IMR-90 (cell line): ENCODE measurements at regions not wholly inside any gene's neighbourhood (a gene's known extent, or its start where the extent isn't known, plus 50 kb on each side); places are given as distances from the start of the nearest gene placed in this dataset.

Source experiments
- ATAC-seq: fragments of 200-7000 bp; cut with Tn5 transposase; 2 replicates; pipeline ENCODE4 v1.9.1; 2020; ENCODE audit warnings: low read depth, mild to moderate bottlenecking, moderate library complexity
- BruUV-seq: library from RNA; stranded (reverse); fragments of 400-500 nt; replicated peaks from 2 replicates; lab custom pipeline; 2021; lab: Mats Ljungman, UMichigan
- CTCF ChIA-PET: fragments of 300-600 bp; formaldehyde crosslinking; extraction: SDS; loops from one replicate; lab custom pipeline; 2021; ENCODE audit warnings: antibody characterized with exemption; lab: Yijun Ruan, JAX
- POLR2A ChIA-PET: fragments of 300-600 bp; sonication (Branson Sonifier 250); formaldehyde crosslinking; loops from one replicate; lab custom pipeline; 2022; ENCODE audit warnings: antibody characterized with exemption; ENCODE audit not compliant: unreplicated experiment; lab: Charles Lee
- DNase-seq: peaks from one replicate; pipeline ENCODE4 v3.0.0; 2013
- H2AFZ ChIP-seq: replicated peaks from 2 replicates; pipeline ENCODE3; 2013; ENCODE audit warnings: low read length, mild to moderate bottlenecking; ENCODE audit not compliant: poor library complexity
- H2AK5ac ChIP-seq: 2 replicates; pipeline ENCODE4 v1.6.1; 2013; ENCODE audit warnings: low read depth, low read length, inconsistent platforms
- H2AK9ac ChIP-seq: replicated peaks from 2 replicates; pipeline ENCODE3; 2013; ENCODE audit warnings: mild to moderate bottlenecking, low read depth, low read length, moderate library complexity; ENCODE audit not compliant: poor library complexity
- H2BK120ac ChIP-seq: 2 replicates; pipeline ENCODE4 v1.6.1; 2013; ENCODE audit warnings: low read depth, low read length, inconsistent platforms
- H2BK15ac ChIP-seq: 3 replicates; pipeline ENCODE4 v1.6.1; 2013; ENCODE audit warnings: low read depth, low read length, inconsistent platforms
- H2BK20ac ChIP-seq: 2 replicates; pipeline ENCODE4 v1.6.1; 2013; ENCODE audit warnings: low read depth, mild to moderate bottlenecking, inconsistent platforms, low read length, moderate library complexity
- H2BK5ac ChIP-seq: 2 replicates; pipeline ENCODE4 v1.6.1; 2013; ENCODE audit warnings: mild to moderate bottlenecking, low read depth, low read length, inconsistent platforms; ENCODE audit not compliant: poor library complexity, severe bottlenecking
- H3K14ac ChIP-seq: replicated peaks from 2 replicates; pipeline ENCODE4 v1.6.1; 2013; ENCODE audit warnings: low read depth, low read length, inconsistent platforms
- H3K18ac ChIP-seq: 2 replicates; pipeline ENCODE4 v1.6.1; 2013; ENCODE audit warnings: low read depth, low read length, control low read depth
- H3K23ac ChIP-seq: 2 replicates; pipeline ENCODE4 v1.6.1; 2013; ENCODE audit warnings: low read depth, low read length, inconsistent platforms
- H3K27ac ChIP-seq: 2 replicates; pipeline ENCODE4 v1.5.1; 2013; ENCODE audit warnings: mild to moderate bottlenecking, control low read depth, low read length; ENCODE audit not compliant: insufficient read depth
- H3K27me3 ChIP-seq: 2 replicates; pipeline ENCODE4 v1.6.1; 2013; ENCODE audit warnings: low read length; ENCODE audit not compliant: control insufficient read depth, insufficient read depth
- H3K36me3 ChIP-seq: 2 replicates; pipeline ENCODE4 v1.6.1; 2013; ENCODE audit warnings: low read length, mixed read lengths; ENCODE audit not compliant: control insufficient read depth, insufficient read depth
- H3K4ac ChIP-seq: 2 replicates; pipeline ENCODE4 v1.6.1; 2013; ENCODE audit warnings: low read depth, low read length, inconsistent platforms
- H3K4me1 ChIP-seq: 2 replicates; pipeline ENCODE4 v1.6.1; 2013; ENCODE audit warnings: low read length, mixed read lengths; ENCODE audit not compliant: control insufficient read depth, insufficient read depth
- H3K4me2 ChIP-seq: 2 replicates; pipeline ENCODE4 v1.6.1; 2013; ENCODE audit warnings: low read depth, mild to moderate bottlenecking, control low read depth, low read length, moderate library complexity
- H3K4me3 ChIP-seq: 2 replicates; pipeline ENCODE4 v1.5.1; 2013; ENCODE audit warnings: low read depth, mild to moderate bottlenecking, control low read depth, low read length, moderate library complexity; ENCODE audit not compliant: insufficient read depth
- H3K56ac ChIP-seq: 2 replicates; pipeline ENCODE4 v1.6.1; 2013; ENCODE audit warnings: low read length, inconsistent platforms; ENCODE audit not compliant: insufficient read depth; ENCODE audit errors: extremely low read depth
- H3K79me1 ChIP-seq, 2 experiments: 2 replicates each; pipeline ENCODE4 v1.6.1; 2013; ENCODE audit warnings: low read length in 2 of 2, inconsistent platforms in 1 of 2, low read depth in 1 of 2
- H3K9ac ChIP-seq: 2 replicates; pipeline ENCODE4 v1.6.1; 2013; ENCODE audit warnings: low read depth, low read length, control low read depth
- H3K9me1 ChIP-seq: 2 replicates; pipeline ENCODE4 v1.6.1; 2013; ENCODE audit warnings: low read length, inconsistent platforms; ENCODE audit not compliant: insufficient read depth
- H3K9me3 ChIP-seq: 2 replicates; pipeline ENCODE4 v1.6.1; 2013; ENCODE audit warnings: low read length; ENCODE audit not compliant: control insufficient read depth, insufficient read depth
- H4K20me1 ChIP-seq: 2 replicates; pipeline ENCODE4 v1.6.1; 2013; ENCODE audit warnings: low read length, inconsistent platforms; ENCODE audit not compliant: insufficient read depth
- H4K5ac ChIP-seq: 2 replicates; pipeline ENCODE4 v1.6.1; 2013; ENCODE audit warnings: mild to moderate bottlenecking, low read depth, low read length, control low read depth
- H4K8ac ChIP-seq, 2 experiments: 2 replicates each; pipeline ENCODE4 v1.6.1; 2013; ENCODE audit warnings: low read depth in 2 of 2, low read length in 2 of 2, control low read depth in 1 of 2, inconsistent platforms in 1 of 2
- H4K91ac ChIP-seq: 2 replicates; pipeline ENCODE4 v1.6.1; 2013; ENCODE audit warnings: low read depth, low read length, inconsistent platforms; ENCODE audit not compliant: insufficient read depth
- CHD1 ChIP-seq: IDR thresholded peaks from 2 replicates; pipeline ENCODE4 v1.6.1; 2012; ENCODE audit warnings: low read depth, low read length, improper control_type of control experiment
- ELK1 ChIP-seq: fragments of 150-350 bp; IDR thresholded peaks from 2 replicates; pipeline ENCODE4 v1.6.1; 2016; ENCODE audit warnings: low read depth, mild to moderate bottlenecking, low read length, moderate library complexity, borderline replicate concordance
- FOS ChIP-seq: fragments of 150-350 bp; IDR thresholded peaks from 2 replicates; pipeline ENCODE4 v1.6.1; 2016; ENCODE audit warnings: low read depth, low read length
- MAFK ChIP-seq: IDR thresholded peaks from 2 replicates; pipeline ENCODE4 v1.6.1; 2012; ENCODE audit warnings: low read depth, low read length, improper control_type of control experiment
- MAZ ChIP-seq: IDR thresholded peaks from 2 replicates; pipeline ENCODE4 v1.6.1; 2012; ENCODE audit warnings: low read depth, mild to moderate bottlenecking, low read length, improper control_type of control experiment, moderate library complexity, borderline replicate concordance
- MXI1 ChIP-seq: IDR thresholded peaks from 2 replicates; pipeline ENCODE4 v1.6.1; 2012; ENCODE audit warnings: low read depth, mild to moderate bottlenecking, low read length, moderate library complexity, borderline replicate concordance
- NFE2L2 ChIP-seq: fragments of 150-350 bp; IDR thresholded peaks from 2 replicates; pipeline ENCODE4 v1.6.1; 2016; ENCODE audit warnings: low read depth, mild to moderate bottlenecking, low read length
- POLR2A ChIP-seq: IDR thresholded peaks from 2 replicates; pipeline ENCODE4 v1.6.1; 2012; ENCODE audit warnings: mild to moderate bottlenecking, low read depth, low read length
- RFX5 ChIP-seq: IDR thresholded peaks from 2 replicates; pipeline ENCODE4 v1.8.0; 2012; ENCODE audit warnings: low read depth, mild to moderate bottlenecking, low read length, moderate library complexity
- SMC3 ChIP-seq: fragments of 150-350 bp; IDR thresholded peaks from 2 replicates; pipeline ENCODE4 v1.6.1; 2016; ENCODE audit warnings: low read depth, mild to moderate bottlenecking, antibody characterized with exemption, low read length, moderate library complexity
- USF2 ChIP-seq: fragments of 150-350 bp; IDR thresholded peaks from 2 replicates; pipeline ENCODE4 v1.6.1; 2017; ENCODE audit warnings: mild to moderate bottlenecking, antibody characterized with exemption, low read length, low read depth
- WGBS, 2 experiments: methylation state at CpG; one replicate each; pipeline versions ENCODE4 v1.1.5 to v1.1.7; 2013; ENCODE audit warnings: missing lambda C conversion rate in 2 of 2; ENCODE audit not compliant: insufficient read length in 1 of 2; ENCODE audit errors: extremely low coverage in 2 of 2; 5-methylcytosine and 5-hydroxymethylcytosine counted together
- dilution Hi-C: fragments of 300-500 bp; cut with HindIII; formaldehyde crosslinking; loops from one replicate; pipeline ENCODE4 v1.14.3; 2018; ENCODE audit warnings: low sequenced_read_pairs; ENCODE audit not compliant: unreplicated experiment
- in situ Hi-C: fragments of 300-500 bp; cut with MboI; formaldehyde crosslinking; loops from 3 replicates; pipeline ENCODE4 v1.14.3; 2019; ENCODE audit warnings: low sequenced_read_pairs, inconsistent platforms, mixed read lengths
- intact Hi-C: fragments of 100-400 bp; cut with micrococcal nuclease; formaldehyde crosslinking; loops from 2 replicates; pipeline ENCODE4 v1.10.0; 2022

- ChIA-PET CTCF (no interaction called here), POLR2A (no interaction called here)
- H2AK9ac ChIP-seq, result no peak overlapping the region
- H3K4me3 ChIP-seq, result no peak overlapping the region
- no peak overlapping the region for H4K5ac ChIP-seq
- no peak for ATAC-seq
- dilution Hi-C loops, result no loop called here
- H2AK5ac ChIP-seq, result no peak overlapping the region
- no peaks in the 10 kb centered on the region for H3K9me1 ChIP-seq
- peaks cover 17% of the 10 kb centered on the region for H3K9me3 ChIP-seq
- H3K36me3 ChIP-seq, result no peaks in the 10 kb centered on the region
- no peaks in the 10 kb centered on the region for H3K4me1 ChIP-seq
- WGBS, 2 experiments, result no CpG with 5 or more reads among the region's 1 CpG
- no peaks in the 10 kb centered on the region for H4K20me1 ChIP-seq
- no peak overlapping the region for H3K14ac ChIP-seq
- no peak overlapping the region for H3K18ac ChIP-seq
- no peak for DNase-seq
- TF ChIP-seq SMC3 (no peak), MAZ (no peak), POLR2A (no peak), MXI1 (no peak), ELK1 (no peak), USF2 (no peak), FOS (no peak), RFX5 (no peak), NFE2L2 (no peak), MAFK (no peak), CHD1 (no peak)
- intact Hi-C loops, result no loop called here
- no peak overlapping the region for H3K27ac ChIP-seq
- no TSS peak for BruUV-seq
- H2AFZ ChIP-seq, result no peak overlapping the region
- H4K91ac ChIP-seq, result no peak overlapping the region
- H2BK20ac ChIP-seq, result no peak overlapping the region
- no peaks in the 10 kb centered on the region for H3K79me1 ChIP-seq
- no peaks in the 10 kb centered on the region for H3K27me3 ChIP-seq
- H2BK5ac ChIP-seq, result no peak overlapping the region
- no peak overlapping the region for H3K56ac ChIP-seq
- H2BK120ac ChIP-seq, result no peak overlapping the region
- H3K4ac ChIP-seq, result no peak overlapping the region
- H3K9ac ChIP-seq, result no peak overlapping the region
- no peak overlapping the region for H2BK15ac ChIP-seq
- no peak overlapping the region for H4K8ac ChIP-seq
- in situ Hi-C loops, result no loop called here
- no peak overlapping the region for H3K23ac ChIP-seq
- no peak overlapping the region for H3K4me2 ChIP-seq
Observed at GRCh38 chr1:73042403-73042802, 760.1 kb upstream of the NEGR1 start.
